WTC11 (cell line): ENCODE measurements at regions not wholly inside any gene's neighbourhood (a gene's known extent, or its start where the extent isn't known, plus 50 kb on each side); places are given as distances from the start of the nearest gene placed in this dataset.

Experiments used
- ATAC-seq: fragments of 200-7000 bp; cut with Tn5 transposase; 2 replicates; pipeline ENCODE4 v1.10.0; 2021; ENCODE audit warnings: mild to moderate bottlenecking, moderate library complexity
- CTCF ChIA-PET: fragments of 300-600 bp; sonication (Branson Sonifier 250); formaldehyde crosslinking; loops from one replicate; lab custom pipeline; 2021; ENCODE audit warnings: antibody characterized with exemption; lab: Charles Lee
- POLR2A ChIA-PET: fragments of 350-600 bp; sonication (Branson Sonifier 250); formaldehyde crosslinking; loops from one replicate; lab custom pipeline; 2021; ENCODE audit warnings: antibody characterized with exemption; lab: Charles Lee
- DNase-seq: peaks from one replicate; pipeline ENCODE4 v3.0.0; 2021; ENCODE audit warnings: low spot score
- H3K27ac Mint-ChIP-seq: 2 replicates; pipeline ENCODE4 v1.8.0; 2021; ENCODE audit warnings: mixed read lengths
- H3K27me3 Mint-ChIP-seq: 2 replicates; pipeline ENCODE4 v1.8.0; 2021; ENCODE audit warnings: low read depth, mild to moderate bottlenecking, moderate library complexity, mixed read lengths
- H3K36me3 Mint-ChIP-seq: 2 replicates; pipeline ENCODE4 v1.8.0; 2021; ENCODE audit warnings: mixed read lengths
- H3K4me1 Mint-ChIP-seq: 2 replicates; pipeline ENCODE4 v1.8.0; 2022; ENCODE audit warnings: mixed read lengths
- H3K4me3 Mint-ChIP-seq: 2 replicates; pipeline ENCODE4 v1.8.0; 2021; ENCODE audit warnings: mild to moderate bottlenecking, moderate library complexity, mixed read lengths
- H3K9me3 Mint-ChIP-seq: 2 replicates; pipeline ENCODE4 v1.8.0; 2021; ENCODE audit warnings: mixed read lengths
- CREB1 ChIP-seq: sonication (generic); formaldehyde crosslinking; IDR thresholded peaks from 2 replicates; pipeline ENCODE4 v1.8.0; 2023; ENCODE audit warnings: mild to moderate bottlenecking, missing genetic modification reagents
- E2F1 ChIP-seq: sonication (generic); formaldehyde crosslinking; IDR thresholded peaks from 2 replicates; pipeline ENCODE4 v1.8.0; 2022; ENCODE audit warnings: mild to moderate bottlenecking, missing genetic modification reagents
- FOXK1 ChIP-seq: sonication (generic); formaldehyde crosslinking; IDR thresholded peaks from 2 replicates; pipeline ENCODE4 v1.8.0; 2022; ENCODE audit warnings: mild to moderate bottlenecking, moderate library complexity, missing genetic modification reagents
- GABPB1 ChIP-seq: sonication (generic); formaldehyde crosslinking; IDR thresholded peaks from 2 replicates; pipeline ENCODE4 v1.8.1; 2023; ENCODE audit warnings: mild to moderate bottlenecking, missing genetic modification reagents
- JUN ChIP-seq: sonication (generic); formaldehyde crosslinking; IDR thresholded peaks from 2 replicates; pipeline ENCODE4 v1.8.0; 2023; ENCODE audit warnings: mild to moderate bottlenecking, missing genetic modification reagents
- MYBL2 ChIP-seq: sonication (generic); formaldehyde crosslinking; IDR thresholded peaks from 2 replicates; pipeline ENCODE4 v1.8.1; 2023; ENCODE audit warnings: mild to moderate bottlenecking, moderate library complexity, missing genetic modification reagents
- NR2C2 ChIP-seq: sonication (generic); formaldehyde crosslinking; IDR thresholded peaks from 2 replicates; pipeline ENCODE4 v1.8.0; 2022; ENCODE audit warnings: mild to moderate bottlenecking, missing genetic modification reagents
- OVOL2 ChIP-seq: fragments of 250-450 bp; sonication (Bioruptor Pico); IDR thresholded peaks from 2 replicates; pipeline ENCODE4 v1.9.0; 2021; ENCODE audit warnings: mild to moderate bottlenecking, borderline replicate concordance
- RELA ChIP-seq: sonication (generic); formaldehyde crosslinking; IDR thresholded peaks from 2 replicates; pipeline ENCODE4 v1.8.1; 2022; ENCODE audit warnings: missing genetic modification reagents, mild to moderate bottlenecking, borderline replicate concordance
- SMAD4 ChIP-seq: sonication (generic); formaldehyde crosslinking; IDR thresholded peaks from 2 replicates; pipeline ENCODE4 v1.8.0; 2022; ENCODE audit warnings: mild to moderate bottlenecking, missing genetic modification reagents
- ZNF232 ChIP-seq: sonication (generic); formaldehyde crosslinking; IDR thresholded peaks from 2 replicates; pipeline ENCODE4 v1.8.0; 2022; ENCODE audit warnings: mild to moderate bottlenecking, missing genetic modification reagents
- ZNF396 ChIP-seq: fragments of 250-450 bp; sonication (Bioruptor Pico); IDR thresholded peaks from 2 replicates; pipeline ENCODE4 v1.8.0; 2021; ENCODE audit warnings: mild to moderate bottlenecking, moderate library complexity, borderline replicate concordance
- ZNF416 ChIP-seq: fragments of 250-450 bp; sonication (Bioruptor Pico); IDR thresholded peaks from 2 replicates; pipeline ENCODE4 v1.9.0; 2021; ENCODE audit warnings: mild to moderate bottlenecking, inconsistent platforms
- ZNF532 ChIP-seq: fragments of 250-450 bp; sonication (Bioruptor Pico); IDR thresholded peaks from 2 replicates; pipeline ENCODE4 v1.9.0; 2021; ENCODE audit warnings: mild to moderate bottlenecking, borderline replicate concordance
- ZNF671 ChIP-seq: fragments of 250-450 bp; sonication (Bioruptor Pico); IDR thresholded peaks from 2 replicates; pipeline ENCODE4 v1.8.0; 2021; ENCODE audit warnings: mild to moderate bottlenecking
- TF ChIP-seq, protein P1 (sequence below): sonication (generic); formaldehyde crosslinking; IDR thresholded peaks from 2 replicates; pipeline ENCODE4 v1.8.1; 2023; ENCODE audit warnings: mild to moderate bottlenecking, missing genetic modification reagents, moderate library complexity
- TF ChIP-seq, protein P2 (sequence below): sonication (generic); formaldehyde crosslinking; IDR thresholded peaks from 2 replicates; pipeline ENCODE4 v1.8.1; 2022; ENCODE audit warnings: mild to moderate bottlenecking, missing genetic modification reagents, moderate library complexity, borderline replicate concordance
- TF ChIP-seq, protein P3 (sequence below): sonication (generic); formaldehyde crosslinking; IDR thresholded peaks from 2 replicates; pipeline ENCODE4 v1.8.1; 2023; ENCODE audit warnings: mild to moderate bottlenecking, missing genetic modification reagents
- TF ChIP-seq, protein P4 (sequence below): fragments of 250-450 bp; sonication (Bioruptor Pico); IDR thresholded peaks from 2 replicates; pipeline ENCODE4 v1.9.0; 2021; ENCODE audit warnings: mild to moderate bottlenecking

- TF ChIP-seq, protein P1, sequence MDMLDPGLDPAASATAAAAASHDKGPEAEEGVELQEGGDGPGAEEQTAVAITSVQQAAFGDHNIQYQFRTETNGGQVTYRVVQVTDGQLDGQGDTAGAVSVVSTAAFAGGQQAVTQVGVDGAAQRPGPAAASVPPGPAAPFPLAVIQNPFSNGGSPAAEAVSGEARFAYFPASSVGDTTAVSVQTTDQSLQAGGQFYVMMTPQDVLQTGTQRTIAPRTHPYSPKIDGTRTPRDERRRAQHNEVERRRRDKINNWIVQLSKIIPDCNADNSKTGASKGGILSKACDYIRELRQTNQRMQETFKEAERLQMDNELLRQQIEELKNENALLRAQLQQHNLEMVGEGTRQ (CRISPR knock-in tag) = no peak
- TF ChIP-seq RELA (CRISPR knock-in tag) (no peak), CREB1 (CRISPR knock-in tag) (no peak), ZNF396 (no peak), SMAD4 (CRISPR knock-in tag) (no peak)
- ChIA-PET CTCF (interaction anchor here (2.9 kb wide), 1 partner anchor 26 kb away, joined by 11 read pairs; no protein-coding TSS in a partner anchor), POLR2A (interaction anchor here (0.6 kb wide), 1 partner anchor 76 kb away, joined by 3 read pairs; no protein-coding TSS in a partner anchor)
- Mint-ChIP-seq H3K27ac (no peak overlapping the region), H3K9me3 (no peaks in the 10 kb centered on the region), H3K4me3 (no peak overlapping the region), H3K27me3 (peaks cover 7% of the 10 kb centered on the region; the same call in 1 of the 2 replicates), H3K36me3 (no peaks in the 10 kb centered on the region), H3K4me1 (no peaks in the 10 kb centered on the region)
- ATAC-seq (no peak), DNase-seq (no peak)
These were observed 142.7 kb upstream of the NALF2 start for GRCh38 chrX:69361311-69361845.

DNA sequence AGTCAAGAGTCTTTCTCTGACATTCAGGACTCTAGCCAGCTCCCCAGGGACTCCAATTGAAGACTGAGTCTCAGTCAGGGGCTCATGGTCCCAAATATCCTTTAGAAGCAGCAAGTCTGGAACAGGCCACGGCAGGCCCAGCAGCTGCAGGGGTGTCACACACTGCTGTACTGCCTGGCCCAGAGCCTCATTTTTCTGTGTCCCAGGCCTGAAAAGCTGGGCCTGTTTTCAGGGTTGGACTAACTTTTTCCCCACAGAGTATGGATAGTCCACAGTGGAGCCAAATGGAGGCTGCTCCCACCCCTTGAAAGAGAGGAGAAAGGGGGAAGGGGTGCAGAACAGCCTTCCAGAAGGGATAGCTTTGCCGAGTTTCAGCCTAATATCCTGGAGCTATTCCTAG lies 146.8 kb upstream of the NALF2 start:
- Mint-ChIP-seq H3K4me3 (no peak overlapping the region), H3K27ac (no peak overlapping the region), H3K9me3 (no peaks in the 10 kb centered on the region), H3K4me1 (no peaks in the 10 kb centered on the region), H3K27me3 (peaks cover 14% of the 10 kb centered on the region), H3K36me3 (no peaks in the 10 kb centered on the region)
- ATAC-seq = no peak
- DNase-seq = no peak
- ChIA-PET CTCF (no interaction called here), POLR2A (no interaction called here)
- TF ChIP-seq, protein P2, sequence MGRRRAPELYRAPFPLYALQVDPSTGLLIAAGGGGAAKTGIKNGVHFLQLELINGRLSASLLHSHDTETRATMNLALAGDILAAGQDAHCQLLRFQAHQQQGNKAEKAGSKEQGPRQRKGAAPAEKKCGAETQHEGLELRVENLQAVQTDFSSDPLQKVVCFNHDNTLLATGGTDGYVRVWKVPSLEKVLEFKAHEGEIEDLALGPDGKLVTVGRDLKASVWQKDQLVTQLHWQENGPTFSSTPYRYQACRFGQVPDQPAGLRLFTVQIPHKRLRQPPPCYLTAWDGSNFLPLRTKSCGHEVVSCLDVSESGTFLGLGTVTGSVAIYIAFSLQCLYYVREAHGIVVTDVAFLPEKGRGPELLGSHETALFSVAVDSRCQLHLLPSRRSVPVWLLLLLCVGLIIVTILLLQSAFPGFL (CRISPR knock-in tag) = no peak
- TF ChIP-seq OVOL2 (no peak), JUN (CRISPR knock-in tag) (no peak), ZNF232 (CRISPR knock-in tag) (no peak), GABPB1 (CRISPR knock-in tag) (no peak), ZNF416 (CRISPR knock-in tag) (no peak), ZNF532 (CRISPR knock-in tag) (no peak), MYBL2 (CRISPR knock-in tag) (no peak), FOXK1 (CRISPR knock-in tag) (no peak), ZNF671 (CRISPR knock-in tag) (no peak), NR2C2 (no peak), E2F1 (CRISPR knock-in tag) (no peak)
- TF ChIP-seq, protein P3, sequence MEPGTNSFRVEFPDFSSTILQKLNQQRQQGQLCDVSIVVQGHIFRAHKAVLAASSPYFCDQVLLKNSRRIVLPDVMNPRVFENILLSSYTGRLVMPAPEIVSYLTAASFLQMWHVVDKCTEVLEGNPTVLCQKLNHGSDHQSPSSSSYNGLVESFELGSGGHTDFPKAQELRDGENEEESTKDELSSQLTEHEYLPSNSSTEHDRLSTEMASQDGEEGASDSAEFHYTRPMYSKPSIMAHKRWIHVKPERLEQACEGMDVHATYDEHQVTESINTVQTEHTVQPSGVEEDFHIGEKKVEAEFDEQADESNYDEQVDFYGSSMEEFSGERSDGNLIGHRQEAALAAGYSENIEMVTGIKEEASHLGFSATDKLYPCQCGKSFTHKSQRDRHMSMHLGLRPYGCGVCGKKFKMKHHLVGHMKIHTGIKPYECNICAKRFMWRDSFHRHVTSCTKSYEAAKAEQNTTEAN (CRISPR knock-in tag) = no peak
- TF ChIP-seq, protein P4, sequence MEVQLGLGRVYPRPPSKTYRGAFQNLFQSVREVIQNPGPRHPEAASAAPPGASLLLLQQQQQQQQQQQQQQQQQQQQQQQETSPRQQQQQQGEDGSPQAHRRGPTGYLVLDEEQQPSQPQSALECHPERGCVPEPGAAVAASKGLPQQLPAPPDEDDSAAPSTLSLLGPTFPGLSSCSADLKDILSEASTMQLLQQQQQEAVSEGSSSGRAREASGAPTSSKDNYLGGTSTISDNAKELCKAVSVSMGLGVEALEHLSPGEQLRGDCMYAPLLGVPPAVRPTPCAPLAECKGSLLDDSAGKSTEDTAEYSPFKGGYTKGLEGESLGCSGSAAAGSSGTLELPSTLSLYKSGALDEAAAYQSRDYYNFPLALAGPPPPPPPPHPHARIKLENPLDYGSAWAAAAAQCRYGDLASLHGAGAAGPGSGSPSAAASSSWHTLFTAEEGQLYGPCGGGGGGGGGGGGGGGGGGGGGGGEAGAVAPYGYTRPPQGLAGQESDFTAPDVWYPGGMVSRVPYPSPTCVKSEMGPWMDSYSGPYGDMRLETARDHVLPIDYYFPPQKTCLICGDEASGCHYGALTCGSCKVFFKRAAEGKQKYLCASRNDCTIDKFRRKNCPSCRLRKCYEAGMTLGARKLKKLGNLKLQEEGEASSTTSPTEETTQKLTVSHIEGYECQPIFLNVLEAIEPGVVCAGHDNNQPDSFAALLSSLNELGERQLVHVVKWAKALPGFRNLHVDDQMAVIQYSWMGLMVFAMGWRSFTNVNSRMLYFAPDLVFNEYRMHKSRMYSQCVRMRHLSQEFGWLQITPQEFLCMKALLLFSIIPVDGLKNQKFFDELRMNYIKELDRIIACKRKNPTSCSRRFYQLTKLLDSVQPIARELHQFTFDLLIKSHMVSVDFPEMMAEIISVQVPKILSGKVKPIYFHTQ (CRISPR knock-in tag) = no peak
